Activated CD8-positive, alpha-beta memory T cell treated with anti-CD3 and anti-CD28 coated beads for 4 hours (primary cell): ENCODE measurements at regions not wholly inside any gene's neighbourhood (a gene's known extent, or its start where the extent isn't known, plus 50 kb on each side); places are given as distances from the start of the nearest gene placed in this dataset.
"Not testable (repeated sequence)": the region's sequence is repeated elsewhere in the genome, so short reads cannot be mapped to it uniquely, and the experiment has no call there.

Source experiments
- DNase-seq, 2 donors: peaks; one replicate each; pipeline ENCODE4 v3.0.0-alpha.2; 2020; ENCODE audit warnings: low read depth in 2 of 2

- no peak for DNase-seq
Observed at GRCh38 chr10:30531751-30532530, 97.6 kb downstream of the LYZL2 start.

GRCh38 chr10:30529373-30529998 is 95.5 kb downstream of the MAP3K8 start:
- peak; percentile 59 to 65 for DNase-seq

- no peak for DNase-seq
Observed at GRCh38 chr10:30528429-30528786, 94.4 kb downstream of the MAP3K8 start.

- no peak for DNase-seq
Observed at GRCh38 chr10:30527623-30528428, 93.8 kb downstream of the MAP3K8 start.

- DNase-seq, result not testable (repeated sequence)
Observed at GRCh38 chr10:30522661-30523078, 88.7 kb downstream of the MAP3K8 start.

- DNase-seq, result no peak
Observed at GRCh38 chr10:30518907-30519306, 84.9 kb downstream of the MAP3K8 start.
